Fibroblast of skin of left biceps (primary cell): ENCODE measurements at regions not wholly inside any gene's neighbourhood (a gene's known extent, or its start where the extent isn't known, plus 50 kb on each side); places are given as distances from the start of the nearest gene placed in this dataset.
"Not testable (repeated sequence)": the region's sequence is repeated elsewhere in the genome, so short reads cannot be mapped to it uniquely, and the experiment has no call there.

Experiments used
- DNase-seq, 2 experiments: peaks; one replicate each; pipeline ENCODE4 v3.0.0-alpha.2; 2013; ENCODE audit warnings: low read depth in 2 of 2

- no peak for DNase-seq
Measured at GRCh38 chr6:137802408-137803182, 64.5 kb upstream of the TNFAIP3 start.

- no peak for DNase-seq
Measured at GRCh38 chr6:137804637-137805036, 62.4 kb upstream of the TNFAIP3 start.

GRCh38 chr6:137805622-137806021 lies 61.4 kb upstream of the TNFAIP3 start:
- DNase-seq: no peak

GRCh38 chr6:137806914-137807682 lies 60.0 kb upstream of the TNFAIP3 start:
- DNase-seq: no peak

GRCh38 chr6:137808191-137808590 lies 58.9 kb upstream of the TNFAIP3 start:
- no peak for DNase-seq

- no peak for DNase-seq
Measured at GRCh38 chr6:137808836-137809315, 58.2 kb upstream of the TNFAIP3 start.

GRCh38 chr6:137809895-137810553 lies 57.0 kb upstream of the TNFAIP3 start:
- not testable (repeated sequence) for DNase-seq

- DNase-seq: no peak
Measured at GRCh38 chr6:137810554-137811120, 56.4 kb upstream of the TNFAIP3 start.

- DNase-seq: no peak
Measured at GRCh38 chr6:137811121-137811915, 55.7 kb upstream of the TNFAIP3 start.

- no peak for DNase-seq
Measured at GRCh38 chr6:137811916-137812553, 55.0 kb upstream of the TNFAIP3 start.

- DNase-seq: no peak
Measured at GRCh38 chr6:137813308-137813970, 53.6 kb upstream of the TNFAIP3 start.

- not testable (repeated sequence) for DNase-seq
Measured at GRCh38 chr6:137814030-137814429, 53.0 kb upstream of the TNFAIP3 start.

GRCh38 chr6:137815692-137816091 lies 51.4 kb upstream of the TNFAIP3 start:
- DNase-seq: no peak

- no peak for DNase-seq
Measured at GRCh38 chr6:137816133-137816579, 50.9 kb upstream of the TNFAIP3 start.

- no peak for DNase-seq
Measured at GRCh38 chr6:137816688-137817618, 50.1 kb upstream of the TNFAIP3 start.
